Peyer's patch (tissue), 4 donors: ENCODE measurements at regions not wholly inside any gene's neighbourhood (a gene's known extent, or its start where the extent isn't known, plus 50 kb on each side); places are given as distances from the start of the nearest gene placed in this dataset.

ENCODE experiments used
- POLR2A ChIP-seq, 2 donors: fragments of 450-650 bp; IDR thresholded peaks; one replicate each; pipeline ENCODE4 v1.5.1; 2017; ENCODE audit warnings: antibody characterized with exemption in 2 of 2, mild to moderate bottlenecking in 2 of 2, moderate library complexity in 2 of 2
- TF ChIP-seq, protein P1 (sequence below), 6 experiments: fragments of 450-650 bp in 4 of 6; fragments of 200-600 bp in 2 of 6; sonication (generic) in 1 of 6; IDR thresholded peaks; one replicate each; pipeline ENCODE4 v1.5.1; 2017 to 2019; ENCODE audit warnings: antibody characterized with exemption in 6 of 6, mild to moderate bottlenecking in 3 of 6, moderate library complexity in 1 of 6

DNA sequence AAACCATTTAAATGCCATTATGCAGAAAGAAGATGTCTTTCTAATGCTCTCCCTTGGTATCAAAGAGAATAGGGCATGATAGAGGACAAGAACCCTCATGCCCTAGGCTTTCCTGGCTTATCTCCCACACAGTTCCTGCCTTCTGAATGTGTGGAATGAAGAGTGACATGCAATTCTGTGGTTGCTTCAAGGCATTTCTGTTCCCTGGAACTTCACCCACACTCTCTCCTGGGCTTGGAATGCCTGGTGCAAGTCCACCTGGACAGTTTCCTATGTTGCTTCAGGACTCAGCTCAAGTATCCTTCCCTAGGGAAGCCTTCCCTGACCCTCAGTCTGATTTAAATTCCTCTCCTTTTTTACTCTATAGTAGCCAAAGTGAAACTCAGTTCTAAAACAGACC is 53.8 kb upstream of the DRD2 start:
- TF ChIP-seq, protein P1, sequence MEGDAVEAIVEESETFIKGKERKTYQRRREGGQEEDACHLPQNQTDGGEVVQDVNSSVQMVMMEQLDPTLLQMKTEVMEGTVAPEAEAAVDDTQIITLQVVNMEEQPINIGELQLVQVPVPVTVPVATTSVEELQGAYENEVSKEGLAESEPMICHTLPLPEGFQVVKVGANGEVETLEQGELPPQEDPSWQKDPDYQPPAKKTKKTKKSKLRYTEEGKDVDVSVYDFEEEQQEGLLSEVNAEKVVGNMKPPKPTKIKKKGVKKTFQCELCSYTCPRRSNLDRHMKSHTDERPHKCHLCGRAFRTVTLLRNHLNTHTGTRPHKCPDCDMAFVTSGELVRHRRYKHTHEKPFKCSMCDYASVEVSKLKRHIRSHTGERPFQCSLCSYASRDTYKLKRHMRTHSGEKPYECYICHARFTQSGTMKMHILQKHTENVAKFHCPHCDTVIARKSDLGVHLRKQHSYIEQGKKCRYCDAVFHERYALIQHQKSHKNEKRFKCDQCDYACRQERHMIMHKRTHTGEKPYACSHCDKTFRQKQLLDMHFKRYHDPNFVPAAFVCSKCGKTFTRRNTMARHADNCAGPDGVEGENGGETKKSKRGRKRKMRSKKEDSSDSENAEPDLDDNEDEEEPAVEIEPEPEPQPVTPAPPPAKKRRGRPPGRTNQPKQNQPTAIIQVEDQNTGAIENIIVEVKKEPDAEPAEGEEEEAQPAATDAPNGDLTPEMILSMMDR (IDR thresholded peaks at IDR 0.05), result no peak
- TF ChIP-seq POLR2A (IDR thresholded peaks at IDR 0.05), result no peak
